HepG2 (cell line): ENCODE measurements at regions not wholly inside any gene's neighbourhood (a gene's known extent, or its start where the extent isn't known, plus 50 kb on each side); places are given as distances from the start of the nearest gene placed in this dataset.

Source experiments
- ATAC-seq: fragments of 200-7000 bp; cut with Tn5 transposase; 3 replicates; pipeline ENCODE4 v1.9.1; 2020; ENCODE audit warnings: mild to moderate bottlenecking, moderate library complexity
- BruUV-seq: library from RNA; stranded (reverse); fragments of 400-500 nt; replicated peaks from 2 replicates; lab custom pipeline; 2021; lab: Mats Ljungman, UMichigan
- CTCF ChIA-PET: fragments of 300-600 bp; formaldehyde crosslinking; extraction: SDS; loops from one replicate; lab custom pipeline; 2021; ENCODE audit warnings: low total read pairs, inconsistent platforms, low intra/inter-chr PET ratio; lab: Yijun Ruan, JAX
- POLR2A ChIA-PET: fragments of 350-600 bp; sonication (Branson Sonifier 250); formaldehyde crosslinking; loops from one replicate; lab custom pipeline; 2020; ENCODE audit warnings: antibody characterized with exemption, inconsistent platforms; lab: Yijun Ruan, JAX
- DNase-seq: peaks from one replicate; pipeline ENCODE4 v3.0.0-alpha.2; 2015; ENCODE audit warnings: low spot score
- FAIRE-seq: peaks from 3 replicates; lab custom pipeline; 2011; peaks lifted over from hg19 to GRCh38; lab: Jason Lieb, UNC
- H2AFZ ChIP-seq: one replicate; pipeline ENCODE4 v1.6.1; 2011; ENCODE audit warnings: low read length, inconsistent platforms
- H3K27ac ChIP-seq: fragments of 300-600 bp; 3 replicates; pipeline ENCODE4 v1.8.0; 2011; ENCODE audit warnings: mixed run types, mild to moderate bottlenecking, mixed read lengths, low read length, inconsistent platforms; ENCODE audit not compliant: insufficient read depth; ENCODE audit errors: extremely low read length
- H3K27me3 ChIP-seq, 2 experiments: fragments of 200-600 bp in 1 of 2; 2 replicates in 1 of 2; 3 replicates in 1 of 2; pipeline versions ENCODE4 v1.6.0 to v1.8.0; 2011; ENCODE audit warnings: low read length in 2 of 2, mild to moderate bottlenecking in 2 of 2, moderate library complexity in 2 of 2, inconsistent platforms in 1 of 2; ENCODE audit not compliant: insufficient read depth in 2 of 2, control insufficient read depth in 1 of 2
- H3K36me3 ChIP-seq, 2 experiments: fragments of 200-600 bp in 1 of 2; replicated peaks in 1 of 2; 2 replicates in 1 of 2; 3 replicates in 1 of 2; pipeline versions ENCODE4 v1.5.1 to v1.8.0; 2011; ENCODE audit warnings: low read length in 2 of 2, inconsistent platforms in 1 of 2; ENCODE audit not compliant: insufficient read depth in 2 of 2, control insufficient read depth in 1 of 2
- H3K4me1 ChIP-seq: 2 replicates; pipeline ENCODE4 v1.5.1; 2012; ENCODE audit warnings: low read length, inconsistent platforms; ENCODE audit not compliant: insufficient read depth
- H3K4me2 ChIP-seq: 2 replicates; pipeline ENCODE4 v1.6.0; 2011; ENCODE audit warnings: low read depth, low read length, inconsistent platforms
- H3K4me3 ChIP-seq, 3 experiments: fragments of 200-600 bp in 1 of 3; sonication (generic), shearing (Covaris generic) in 1 of 3; replicated peaks in 1 of 3; 2 replicates each; pipeline ENCODE4 v1.5.1; 2011 to 2016; ENCODE audit warnings: low read length in 3 of 3, inconsistent platforms in 2 of 3, low read depth in 2 of 3, mild to moderate bottlenecking in 2 of 3, control low read depth in 1 of 3, mixed read lengths in 1 of 3; ENCODE audit not compliant: insufficient read depth in 1 of 3
- H3K79me2 ChIP-seq: one replicate; pipeline ENCODE4 v1.6.1; 2011; ENCODE audit warnings: low read length, inconsistent platforms; ENCODE audit not compliant: insufficient read depth
- H3K9ac ChIP-seq: 2 replicates; pipeline ENCODE4 v1.6.0; 2011; ENCODE audit warnings: mild to moderate bottlenecking, low read depth, low read length, inconsistent platforms; ENCODE audit not compliant: insufficient read depth
- H3K9me3 ChIP-seq: 2 replicates; pipeline ENCODE4 v1.5.1; 2012; ENCODE audit warnings: mild to moderate bottlenecking, low read length
- H4K20me1 ChIP-seq: 2 replicates; pipeline ENCODE4 v1.6.0; 2011; ENCODE audit warnings: inconsistent platforms, mild to moderate bottlenecking, low read length, moderate library complexity; ENCODE audit not compliant: insufficient read depth
- GABPA ChIP-seq, 2 experiments: IDR thresholded peaks; 2 replicates each; pipeline ENCODE4 v1.6.1; 2011 to 2016; ENCODE audit warnings: low read depth in 2 of 2, low read length in 1 of 2, missing biosample characterization in 1 of 2, missing genetic modification characterization in 1 of 2
- ZNF574 ChIP-seq: sonication (generic); formaldehyde crosslinking; IDR thresholded peaks from 2 replicates; pipeline ENCODE4 v1.4.0; 2020; ENCODE audit warnings: missing genetic modification reagents
- WGBS: methylation state at CpG from one replicate; pipeline ENCODE4 v1.1.6; 2017; ENCODE audit warnings: low lambda C conversion rate; 5-methylcytosine and 5-hydroxymethylcytosine counted together
- in situ Hi-C: cut with HindIII; loops from 2 replicates; pipeline ENCODE4 v1.10.0; 2017; ENCODE audit warnings: low pct_unique_long_range_greater_than_20kb; ENCODE audit not compliant: extremely low pct_ligation_motif_present
- intact Hi-C: fragments of 100-400 bp; cut with micrococcal nuclease; formaldehyde crosslinking; loops from one replicate; pipeline ENCODE4 v1.10.0; 2022; ENCODE audit not compliant: unreplicated experiment

GRCh38 chrX:8305350-8305749 lies 134.3 kb upstream of the VCX2 start:
- intact Hi-C loops = no loop called here
- no TSS peak for BruUV-seq

More at GRCh38 chrX:8305350-8305749, 134.3 kb upstream of the VCX2 start:
- Histone ChIP-seq H3K36me3 (no peaks in the 10 kb centered on the region), H3K4me3 (no peak overlapping the region), H3K4me2 (no peak overlapping the region), H3K4me1 (no peaks in the 10 kb centered on the region), H3K27ac (no peak overlapping the region), H3K79me2 (no peaks in the 10 kb centered on the region), H3K9me3 (no peaks in the 10 kb centered on the region), H3K27me3 (no peaks in the 10 kb centered on the region), H2AFZ (no peak overlapping the region), H3K9ac (no peak overlapping the region), H4K20me1 (no peaks in the 10 kb centered on the region)
- ChIA-PET POLR2A (no interaction called here), CTCF (no interaction called here)
- FAIRE-seq = no peak
- WGBS = 92% methylated on average over 5 of the region's 9 CpGs
- in situ Hi-C loops = no loop called here
- no peak for ATAC-seq
- TF ChIP-seq GABPA (IDR thresholded peaks at IDR 0.05; ENCODE audit: low read depth, low read length) (no peak), GABPA (CRISPR knock-in tag; IDR thresholded peaks at IDR 0.05; ENCODE audit: low read depth) (no peak), ZNF574 (CRISPR knock-in tag) (no peak)
- no peak for DNase-seq
